ENCODE measurements at regions not wholly inside any gene's neighbourhood (a gene's known extent, or its start where the extent isn't known, plus 50 kb on each side); places are given as distances from the start of the nearest gene placed in this dataset.

DNA sequence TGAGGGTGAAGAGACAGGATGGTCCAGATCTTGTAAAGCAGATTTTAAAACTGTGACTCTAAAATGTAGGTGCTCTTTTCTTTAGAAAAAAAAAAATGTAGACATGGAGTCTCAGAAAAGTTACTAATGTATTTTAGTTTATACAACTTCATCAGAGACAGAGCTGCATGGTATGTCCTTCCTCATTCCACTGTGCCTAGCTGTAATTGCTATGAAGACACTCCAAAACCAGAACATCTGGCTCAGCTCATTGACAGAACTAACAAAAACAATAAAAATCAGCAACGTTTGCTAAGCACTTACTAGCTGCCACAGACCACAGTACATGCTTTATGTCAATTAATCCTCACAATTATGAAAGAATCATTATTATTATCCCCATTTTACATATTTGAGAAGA is 160.7 kb downstream of the BARX2 start:
- TF ChIP-seq, protein P1, sequence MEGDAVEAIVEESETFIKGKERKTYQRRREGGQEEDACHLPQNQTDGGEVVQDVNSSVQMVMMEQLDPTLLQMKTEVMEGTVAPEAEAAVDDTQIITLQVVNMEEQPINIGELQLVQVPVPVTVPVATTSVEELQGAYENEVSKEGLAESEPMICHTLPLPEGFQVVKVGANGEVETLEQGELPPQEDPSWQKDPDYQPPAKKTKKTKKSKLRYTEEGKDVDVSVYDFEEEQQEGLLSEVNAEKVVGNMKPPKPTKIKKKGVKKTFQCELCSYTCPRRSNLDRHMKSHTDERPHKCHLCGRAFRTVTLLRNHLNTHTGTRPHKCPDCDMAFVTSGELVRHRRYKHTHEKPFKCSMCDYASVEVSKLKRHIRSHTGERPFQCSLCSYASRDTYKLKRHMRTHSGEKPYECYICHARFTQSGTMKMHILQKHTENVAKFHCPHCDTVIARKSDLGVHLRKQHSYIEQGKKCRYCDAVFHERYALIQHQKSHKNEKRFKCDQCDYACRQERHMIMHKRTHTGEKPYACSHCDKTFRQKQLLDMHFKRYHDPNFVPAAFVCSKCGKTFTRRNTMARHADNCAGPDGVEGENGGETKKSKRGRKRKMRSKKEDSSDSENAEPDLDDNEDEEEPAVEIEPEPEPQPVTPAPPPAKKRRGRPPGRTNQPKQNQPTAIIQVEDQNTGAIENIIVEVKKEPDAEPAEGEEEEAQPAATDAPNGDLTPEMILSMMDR (IDR thresholded peaks at IDR 0.05): no peak
- no peak for TF ChIP-seq EZH2phosphoT487 (IDR thresholded peaks at IDR 0.05)

Measured in neural progenitor cell (in vitro differentiated cells).